ENCODE measurements at regions not wholly inside any gene's neighbourhood (a gene's known extent, or its start where the extent isn't known, plus 50 kb on each side); places are given as distances from the start of the nearest gene placed in this dataset.

DNA sequence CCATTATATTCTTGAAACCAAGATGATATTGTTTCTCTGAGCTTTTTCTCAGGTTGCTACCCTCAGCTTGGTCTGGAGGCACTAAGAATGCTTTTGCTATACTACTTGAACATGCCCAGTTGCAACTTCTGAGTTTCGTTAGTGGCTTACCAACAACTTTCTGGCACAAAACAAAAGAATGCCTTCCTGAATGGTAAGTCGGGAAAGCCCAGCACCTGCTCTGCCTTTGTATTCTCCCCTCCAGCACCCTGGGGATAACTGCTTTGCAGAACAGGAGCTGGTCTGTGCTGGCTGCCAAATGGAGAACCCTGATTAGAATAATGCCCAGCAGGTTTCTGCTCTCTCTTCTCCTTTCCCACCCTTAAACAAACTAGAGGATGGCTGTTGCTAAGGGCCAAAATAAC, 149.3 kb downstream of the TGFB2 start:
- ChIA-PET POLR2A (no interaction called here), CTCF (no interaction called here)
- Mint-ChIP-seq H3K36me3 (ENCODE audit: low read depth) (no peaks in the 10 kb centered on the region), H3K4me1 (no peaks in the 10 kb centered on the region), H3K4me3 (no peak overlapping the region), H3K9me3 (no peaks in the 10 kb centered on the region), H3K27me3 (no peaks in the 10 kb centered on the region), H3K27ac (no peak overlapping the region)
- no peak for DNase-seq

DNA sequence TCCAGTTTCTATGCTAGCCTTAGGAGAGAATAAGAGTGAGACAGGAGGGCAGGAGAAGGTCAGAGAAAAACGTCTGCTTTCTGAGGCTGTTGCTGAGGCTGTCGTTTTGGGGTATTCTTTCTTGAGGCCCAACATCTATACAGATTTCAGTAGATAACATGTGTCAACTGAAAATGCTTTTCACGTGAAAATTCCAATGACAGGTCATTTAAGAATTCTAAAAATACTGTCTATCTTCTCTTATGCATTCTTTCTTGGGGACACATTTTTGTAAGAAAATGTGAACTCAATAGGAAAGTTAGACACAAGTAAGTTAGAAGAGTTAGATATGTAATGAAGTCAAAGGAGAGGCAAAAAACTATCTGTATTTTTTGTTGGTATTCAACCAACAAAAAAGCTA, 150.8 kb downstream of the TGFB2 start:
- H3K4me1 Mint-ChIP-seq: no peaks in the 10 kb centered on the region
- peaks cover 2% of the 10 kb centered on the region for H3K27me3 Mint-ChIP-seq
- ChIA-PET POLR2A (interaction anchor here (0.6 kb wide), 1 partner anchor 1830 kb away, joined by 6 read pairs; no protein-coding TSS in a partner anchor), CTCF (no interaction called here)
- no peaks in the 10 kb centered on the region for H3K36me3 Mint-ChIP-seq (ENCODE audit: low read depth)
- no peaks in the 10 kb centered on the region for H3K9me3 Mint-ChIP-seq
- H3K27ac Mint-ChIP-seq: no peak overlapping the region
- no peak for DNase-seq
- no peak overlapping the region for H3K4me3 Mint-ChIP-seq

DNA sequence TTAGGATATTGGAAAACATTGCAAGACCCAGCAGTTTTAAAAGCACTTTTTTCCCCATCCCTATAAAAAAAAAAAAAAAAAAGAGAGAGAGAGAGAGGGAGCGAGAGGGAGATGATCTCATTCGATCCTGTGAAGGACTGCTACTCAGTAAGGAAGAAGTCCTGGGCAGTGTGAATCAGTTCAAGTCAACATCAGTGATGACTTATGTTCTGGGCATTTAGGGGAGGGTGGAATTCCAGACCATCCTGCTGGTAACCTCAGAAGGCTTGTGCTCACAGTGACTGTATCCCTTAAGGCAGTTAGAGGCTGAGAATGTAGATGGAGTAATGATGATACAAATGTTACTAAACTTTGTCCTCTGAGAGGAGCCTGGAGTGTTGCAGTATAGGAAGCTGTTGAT, 151.4 kb downstream of the TGFB2 start:
- H3K27ac Mint-ChIP-seq: no peak overlapping the region
- POLR2A ChIA-PET: no interaction called here
- CTCF ChIA-PET: no interaction called here

DNA sequence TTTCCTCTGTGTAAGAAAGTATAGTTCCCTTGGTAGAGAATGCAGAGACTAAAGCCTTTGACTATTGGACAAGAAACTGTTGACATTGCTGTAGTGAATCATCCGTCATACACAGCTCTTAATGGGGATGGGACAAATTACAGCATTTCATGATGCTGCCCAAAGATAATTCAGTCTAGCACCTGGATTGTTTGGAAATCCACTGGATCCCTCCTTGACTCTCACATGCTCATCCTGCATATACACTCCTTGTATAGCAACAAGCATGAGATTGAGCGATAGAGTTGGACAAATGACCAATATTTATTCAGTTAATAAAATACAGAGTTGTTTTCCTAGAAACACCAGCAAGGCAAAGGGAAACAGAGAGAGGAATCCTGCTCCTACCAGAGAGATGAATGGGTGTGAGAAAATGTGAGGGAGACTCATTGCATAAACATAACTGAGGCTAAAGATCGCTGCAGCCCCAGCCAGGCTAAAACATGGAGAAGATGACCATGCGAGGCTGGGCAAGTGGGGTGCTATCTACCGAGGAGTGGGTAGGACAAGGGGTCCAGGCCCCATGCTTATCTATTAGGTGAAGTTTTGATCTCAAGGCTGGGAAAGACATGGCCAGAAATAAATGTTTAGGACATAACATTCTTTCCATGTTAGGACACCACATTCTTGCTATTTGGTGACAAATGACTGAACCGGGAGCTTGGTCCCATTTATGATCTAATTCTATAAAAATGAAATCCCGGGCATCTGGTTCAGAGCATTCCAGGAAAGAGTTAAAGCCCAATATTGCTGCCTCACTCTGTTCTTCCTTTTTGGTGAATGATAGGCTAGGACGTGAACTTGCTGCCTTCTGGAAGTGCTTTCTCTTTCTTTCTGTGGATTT, 153.2 kb downstream of the TGFB2 start:
- H3K27ac Mint-ChIP-seq: no peak overlapping the region

More for the DNA sequence above, 151.4 kb downstream of the TGFB2 start:
- H3K4me1 Mint-ChIP-seq: no peaks in the 10 kb centered on the region
- DNase-seq: no peak
- H3K4me3 Mint-ChIP-seq: no peak overlapping the region
- H3K9me3 Mint-ChIP-seq: no peaks in the 10 kb centered on the region
- peaks cover 2% of the 10 kb centered on the region for H3K27me3 Mint-ChIP-seq
- no peaks in the 10 kb centered on the region for H3K36me3 Mint-ChIP-seq (ENCODE audit: low read depth)

GRCh38 chr1:218499011-218499691, 154.0 kb downstream of the TGFB2 start:
- ChIA-PET CTCF (interaction anchor here (0.5 kb wide), 1 partner anchor 106 kb away, joined by 3 read pairs; no protein-coding TSS in a partner anchor), POLR2A (no interaction called here)
- H3K36me3 Mint-ChIP-seq (ENCODE audit: low read depth): no peaks in the 10 kb centered on the region
- H3K9me3 Mint-ChIP-seq: no peaks in the 10 kb centered on the region
- no peak overlapping the region for H3K4me3 Mint-ChIP-seq
- no peak overlapping the region for H3K27ac Mint-ChIP-seq
- DNase-seq: no peak
- H3K27me3 Mint-ChIP-seq: peaks cover 2% of the 10 kb centered on the region
- no peaks in the 10 kb centered on the region for H3K4me1 Mint-ChIP-seq

More for the DNA sequence above, 153.2 kb downstream of the TGFB2 start:
- CTCF ChIA-PET: interaction anchor here (0.5 kb wide), 1 partner anchor 105 kb away, joined by 3 read pairs; no protein-coding TSS in a partner anchor
- Mint-ChIP-seq H3K27me3 (peaks cover 2% of the 10 kb centered on the region), H3K36me3 (ENCODE audit: low read depth) (no peaks in the 10 kb centered on the region), H3K9me3 (no peaks in the 10 kb centered on the region), H3K4me3 (no peak overlapping the region), H3K4me1 (no peaks in the 10 kb centered on the region)
- DNase-seq: no peak
- POLR2A ChIA-PET: no interaction called here

DNA sequence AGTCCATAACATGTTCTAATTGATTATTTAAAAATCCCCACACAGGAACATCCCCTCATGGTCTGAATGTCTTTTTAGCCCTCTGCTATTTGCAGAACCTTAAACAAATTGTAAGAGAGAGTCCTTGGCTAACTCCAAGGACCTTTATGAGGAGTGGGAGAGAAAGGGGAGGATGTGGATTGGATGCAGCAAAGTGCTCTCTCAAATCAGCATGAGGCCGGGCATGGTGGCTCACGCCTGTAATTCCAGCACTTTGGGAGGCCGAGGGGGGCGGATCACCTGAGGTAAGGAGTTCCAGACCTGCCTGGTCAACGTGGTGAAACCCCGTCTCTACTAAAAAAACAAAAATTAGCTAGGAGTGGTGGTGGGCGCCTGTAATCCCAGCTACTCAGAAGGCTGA, 154.8 kb downstream of the TGFB2 start:
- no peaks in the 10 kb centered on the region for H3K4me1 Mint-ChIP-seq
- peaks cover 2% of the 10 kb centered on the region for H3K27me3 Mint-ChIP-seq
- H3K4me3 Mint-ChIP-seq: no peak overlapping the region
- no peak for DNase-seq
- ChIA-PET CTCF (no interaction called here), POLR2A (no interaction called here)
- no peaks in the 10 kb centered on the region for H3K9me3 Mint-ChIP-seq
- H3K27ac Mint-ChIP-seq: no peak overlapping the region
- no peaks in the 10 kb centered on the region for H3K36me3 Mint-ChIP-seq (ENCODE audit: low read depth)

GRCh38 chr1:218501161-218501560, 156.0 kb downstream of the TGFB2 start:
- ChIA-PET CTCF (no interaction called here), POLR2A (no interaction called here)
- no peak overlapping the region for H3K27ac Mint-ChIP-seq
- H3K27me3 Mint-ChIP-seq: peaks cover 2% of the 10 kb centered on the region
- H3K36me3 Mint-ChIP-seq (ENCODE audit: low read depth): no peaks in the 10 kb centered on the region
- no peak overlapping the region for H3K4me3 Mint-ChIP-seq
- DNase-seq: no peak
- H3K4me1 Mint-ChIP-seq: no peaks in the 10 kb centered on the region
- H3K9me3 Mint-ChIP-seq: peaks cover under 1% of the 10 kb centered on the region

DNA sequence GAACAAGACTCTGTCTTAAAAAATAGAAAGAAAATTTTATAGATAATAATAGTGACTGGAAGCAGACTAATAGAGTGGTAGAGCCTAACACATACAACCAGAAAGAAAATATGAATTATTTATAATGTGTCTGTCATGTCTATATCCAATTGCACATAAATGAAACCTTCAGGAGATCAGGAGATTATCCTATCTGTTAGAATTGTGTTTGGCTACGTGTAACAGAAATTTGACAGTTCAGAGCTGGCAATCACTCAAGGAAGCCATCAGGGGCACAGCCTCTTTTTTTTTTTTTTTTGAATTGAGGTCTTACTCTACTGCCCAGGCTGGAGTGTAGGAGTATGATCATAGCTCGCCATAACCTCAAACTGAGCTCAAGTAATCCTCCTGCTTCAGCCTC, 157.2 kb downstream of the TGFB2 start:
- DNase-seq: no peak
- no peak overlapping the region for H3K27ac Mint-ChIP-seq
- peaks cover 12% of the 10 kb centered on the region for H3K9me3 Mint-ChIP-seq
- no peaks in the 10 kb centered on the region for H3K4me1 Mint-ChIP-seq
- no peaks in the 10 kb centered on the region for H3K36me3 Mint-ChIP-seq (ENCODE audit: low read depth)
- POLR2A ChIA-PET: no interaction called here
- H3K4me3 Mint-ChIP-seq: no peak overlapping the region
- H3K27me3 Mint-ChIP-seq: peaks cover 2% of the 10 kb centered on the region
- CTCF ChIA-PET: no interaction called here

DNA sequence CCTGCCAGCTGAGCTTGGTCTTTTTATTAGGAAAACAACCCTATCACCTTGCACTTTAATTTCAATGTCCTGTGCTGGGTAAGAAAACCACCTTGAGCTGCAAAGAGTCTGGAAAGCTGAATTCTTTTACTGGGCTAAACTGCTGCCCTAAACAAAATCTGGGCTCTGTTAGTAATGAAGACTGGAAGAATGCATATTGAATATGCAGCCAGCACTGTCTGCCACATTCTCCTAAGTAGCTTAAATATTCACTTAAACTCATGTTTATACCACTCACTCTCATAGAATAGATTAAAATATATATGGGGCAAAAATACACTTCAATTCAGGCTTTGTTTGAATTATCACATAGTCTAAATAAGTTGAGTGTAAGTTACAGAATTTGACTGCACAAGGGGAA, 158.0 kb downstream of the TGFB2 start:
- Mint-ChIP-seq H3K4me1 (no peaks in the 10 kb centered on the region), H3K4me3 (no peak overlapping the region), H3K27ac (no peak overlapping the region), H3K27me3 (peaks cover 2% of the 10 kb centered on the region), H3K36me3 (ENCODE audit: low read depth) (no peaks in the 10 kb centered on the region), H3K9me3 (peaks cover 13% of the 10 kb centered on the region)
- DNase-seq: no peak
- POLR2A ChIA-PET: no interaction called here
- CTCF ChIA-PET: no interaction called here

- Mint-ChIP-seq H3K9me3 (peaks cover 14% of the 10 kb centered on the region), H3K4me1 (no peaks in the 10 kb centered on the region), H3K4me3 (no peak overlapping the region), H3K27me3 (no peaks in the 10 kb centered on the region), H3K36me3 (ENCODE audit: low read depth) (no peaks in the 10 kb centered on the region), H3K27ac (no peak overlapping the region)
- DNase-seq: no peak
- ChIA-PET POLR2A (no interaction called here), CTCF (no interaction called here)
Measured at GRCh38 chr1:218507355-218508002, 162.3 kb downstream of the TGFB2 start.

- POLR2A ChIA-PET: no interaction called here
- Mint-ChIP-seq H3K4me1 (no peaks in the 10 kb centered on the region), H3K27ac (no peak overlapping the region), H3K36me3 (ENCODE audit: low read depth) (no peaks in the 10 kb centered on the region), H3K9me3 (peaks cover 14% of the 10 kb centered on the region), H3K4me3 (no peak overlapping the region), H3K27me3 (no peaks in the 10 kb centered on the region)
- no peak for DNase-seq
- CTCF ChIA-PET: no interaction called here
Measured at GRCh38 chr1:218510153-218510772, 165.1 kb downstream of the TGFB2 start.

GRCh38 chr1:218513328-218513727, 168.2 kb downstream of the TGFB2 start:
- Mint-ChIP-seq H3K4me3 (no peak overlapping the region), H3K4me1 (no peaks in the 10 kb centered on the region), H3K36me3 (ENCODE audit: low read depth) (no peaks in the 10 kb centered on the region), H3K9me3 (no peaks in the 10 kb centered on the region), H3K27ac (no peak overlapping the region), H3K27me3 (peaks cover 2% of the 10 kb centered on the region)
- ChIA-PET CTCF (no interaction called here), POLR2A (no interaction called here)
- DNase-seq: no peak

GRCh38 chr1:218514689-218515088, 169.6 kb downstream of the TGFB2 start:
- no peak overlapping the region for H3K4me3 Mint-ChIP-seq
- H3K27me3 Mint-ChIP-seq: peaks cover 5% of the 10 kb centered on the region
- CTCF ChIA-PET: no interaction called here

More at GRCh38 chr1:218514689-218515088, 169.6 kb downstream of the TGFB2 start:
- POLR2A ChIA-PET: no interaction called here
- Mint-ChIP-seq H3K9me3 (no peaks in the 10 kb centered on the region), H3K27ac (no peak overlapping the region), H3K36me3 (ENCODE audit: low read depth) (no peaks in the 10 kb centered on the region), H3K4me1 (no peaks in the 10 kb centered on the region)
- no peak for DNase-seq
